PC-3 (cell line): ENCODE measurements at regions not wholly inside any gene's neighbourhood (a gene's known extent, or its start where the extent isn't known, plus 50 kb on each side); places are given as distances from the start of the nearest gene placed in this dataset.

Experiments used
- EZH2 ChIP-seq: fragments of 300-600 bp; sonication (generic); IDR thresholded peaks from one replicate; pipeline ENCODE4 v1.6.1; 2017; ENCODE audit warnings: antibody characterized with exemption, mild to moderate bottlenecking, low read length; ENCODE audit not compliant: unreplicated experiment
- TF ChIP-seq, protein P1 (sequence below): fragments of 300-600 bp; sonication (generic); conservative IDR thresholded peaks from 2 replicates; pipeline ENCODE4 v1.5.1; 2017; ENCODE audit warnings: antibody characterized with exemption, low read depth, mild to moderate bottlenecking, low read length

DNA sequence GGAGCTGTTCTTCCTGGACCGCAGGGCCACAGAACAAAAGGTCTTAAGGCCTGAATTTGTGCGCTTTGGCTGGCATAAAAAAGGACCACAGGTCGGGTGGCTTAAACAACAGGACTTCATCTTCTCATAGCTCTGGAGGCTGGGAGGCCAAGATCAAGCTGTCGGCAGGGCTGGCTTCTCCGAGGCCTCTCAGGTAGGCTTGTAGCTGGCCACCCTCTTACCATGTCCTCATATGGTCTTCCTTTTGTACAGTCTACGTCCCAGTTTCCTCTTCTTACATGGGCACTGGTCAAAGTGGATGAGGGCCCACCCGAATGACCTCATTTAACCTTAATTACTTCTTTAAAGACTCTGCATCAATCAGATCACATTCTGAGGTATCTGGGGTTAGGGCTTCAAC is 257.6 kb downstream of the CBLN1 start:
- TF ChIP-seq, protein P1, sequence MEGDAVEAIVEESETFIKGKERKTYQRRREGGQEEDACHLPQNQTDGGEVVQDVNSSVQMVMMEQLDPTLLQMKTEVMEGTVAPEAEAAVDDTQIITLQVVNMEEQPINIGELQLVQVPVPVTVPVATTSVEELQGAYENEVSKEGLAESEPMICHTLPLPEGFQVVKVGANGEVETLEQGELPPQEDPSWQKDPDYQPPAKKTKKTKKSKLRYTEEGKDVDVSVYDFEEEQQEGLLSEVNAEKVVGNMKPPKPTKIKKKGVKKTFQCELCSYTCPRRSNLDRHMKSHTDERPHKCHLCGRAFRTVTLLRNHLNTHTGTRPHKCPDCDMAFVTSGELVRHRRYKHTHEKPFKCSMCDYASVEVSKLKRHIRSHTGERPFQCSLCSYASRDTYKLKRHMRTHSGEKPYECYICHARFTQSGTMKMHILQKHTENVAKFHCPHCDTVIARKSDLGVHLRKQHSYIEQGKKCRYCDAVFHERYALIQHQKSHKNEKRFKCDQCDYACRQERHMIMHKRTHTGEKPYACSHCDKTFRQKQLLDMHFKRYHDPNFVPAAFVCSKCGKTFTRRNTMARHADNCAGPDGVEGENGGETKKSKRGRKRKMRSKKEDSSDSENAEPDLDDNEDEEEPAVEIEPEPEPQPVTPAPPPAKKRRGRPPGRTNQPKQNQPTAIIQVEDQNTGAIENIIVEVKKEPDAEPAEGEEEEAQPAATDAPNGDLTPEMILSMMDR: no peak
- no peak for TF ChIP-seq EZH2
